SH-SY5Y (cell line): ENCODE measurements at regions not wholly inside any gene's neighbourhood (a gene's known extent, or its start where the extent isn't known, plus 50 kb on each side); places are given as distances from the start of the nearest gene placed in this dataset.

Experiments
- GATA2 ChIP-seq: IDR thresholded peaks from 2 replicates; pipeline ENCODE4 v1.6.1; 2011; ENCODE audit warnings: mild to moderate bottlenecking, low read depth, low read length
- GATA3 ChIP-seq: IDR thresholded peaks from 2 replicates; pipeline ENCODE4 v1.6.1; 2011; ENCODE audit warnings: low read depth, mild to moderate bottlenecking, low read length, moderate library complexity

- TF ChIP-seq GATA3 (no peak), GATA2 (no peak)
Observed at GRCh38 chr5:6273749-6274148, 104.6 kb downstream of the MED10 start.
